HG02870 (cell line): ENCODE measurements at regions not wholly inside any gene's neighbourhood (a gene's known extent, or its start where the extent isn't known, plus 50 kb on each side); places are given as distances from the start of the nearest gene placed in this dataset.
"Not testable (repeated sequence)": the region's sequence is repeated elsewhere in the genome, so short reads cannot be mapped to it uniquely, and the experiment has no call there.

ENCODE experiments used
- ATAC-seq: cut with Tn5 transposase; IDR thresholded peaks from one replicate; pipeline ENCODE4 v1.9.1; 2021; ENCODE audit warnings: mild to moderate bottlenecking, moderate library complexity; ENCODE audit not compliant: unreplicated experiment

DNA sequence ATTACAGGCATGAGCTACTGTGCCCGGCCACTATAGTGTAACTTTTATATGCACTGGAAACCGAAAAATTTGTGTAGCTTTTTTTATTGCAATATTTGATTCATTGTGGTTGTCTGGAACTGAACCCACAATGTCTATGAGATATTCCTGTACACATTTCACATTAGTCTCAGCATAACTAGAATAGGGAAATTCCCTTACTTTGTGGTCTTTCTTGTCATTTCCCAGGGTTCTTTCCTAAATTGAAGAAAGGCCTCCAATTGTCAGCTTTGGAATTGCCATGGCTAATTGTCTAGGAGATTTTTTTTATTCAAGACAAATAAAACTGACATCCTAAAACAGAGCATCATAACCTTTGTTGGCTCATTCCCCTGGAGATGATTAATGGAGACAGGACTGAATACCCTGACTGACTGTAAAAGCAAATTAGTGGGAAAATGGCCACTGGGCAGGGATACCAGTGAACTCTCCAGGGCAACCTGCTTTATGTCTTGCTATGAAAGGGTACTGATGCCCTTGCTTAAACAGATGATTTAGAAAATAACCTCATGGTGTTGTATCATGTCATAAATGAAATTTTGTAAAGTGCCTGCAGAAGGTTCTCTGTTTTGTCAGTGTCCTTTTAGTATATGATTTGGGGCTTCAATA is 576.9 kb downstream of the RFPL4B start:
- ATAC-seq = no peak

DNA sequence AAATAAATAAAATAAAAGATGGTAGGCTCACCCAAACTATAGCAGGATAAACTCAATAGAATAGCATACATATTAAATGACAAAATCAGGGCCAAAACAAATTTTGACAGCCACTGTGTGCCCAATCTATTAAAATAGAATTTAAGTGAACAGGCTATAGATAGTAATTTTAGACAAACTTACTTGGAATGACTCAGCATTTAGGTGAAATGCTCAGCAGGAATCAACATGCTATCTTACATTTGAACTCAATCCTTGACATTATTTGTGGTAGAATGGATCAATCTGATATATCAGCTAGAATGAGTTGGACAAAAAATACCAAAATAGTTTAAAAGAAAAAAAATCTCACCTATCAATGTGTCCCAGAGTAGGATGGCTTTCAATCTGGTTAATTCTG is 578.6 kb downstream of the RFPL4B start:
- no peak for ATAC-seq

DNA sequence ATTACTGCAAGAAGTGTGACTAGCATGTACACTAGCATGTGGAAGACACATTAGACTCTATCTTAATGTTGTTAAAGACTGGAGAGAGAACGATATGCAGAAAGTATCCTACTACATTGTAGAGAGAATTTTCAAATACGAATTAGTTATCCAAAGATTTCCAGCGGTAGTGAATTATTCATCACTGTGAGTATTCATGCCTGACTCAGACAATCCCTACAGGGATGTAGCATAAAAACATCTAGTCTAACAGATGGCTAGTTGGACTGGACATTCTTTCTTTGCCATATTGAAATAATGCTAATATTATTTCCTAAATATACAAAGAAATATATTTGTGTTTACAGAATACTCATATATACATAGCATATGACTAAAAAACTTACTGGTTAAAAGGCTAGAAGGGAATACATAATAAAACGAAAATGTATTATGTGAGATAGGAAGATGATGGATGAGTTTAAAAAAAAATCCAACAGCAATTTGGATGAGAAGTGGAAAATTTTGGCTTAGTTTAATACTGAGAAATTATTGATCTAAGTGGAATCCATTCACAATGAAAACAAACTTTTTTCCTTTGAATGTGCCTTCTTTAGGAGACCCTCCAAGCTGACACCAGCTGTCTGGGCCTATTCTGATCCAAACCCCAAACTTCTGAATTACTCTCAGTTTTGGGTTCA is 580.7 kb downstream of the RFPL4B start:
- no peak for ATAC-seq

DNA sequence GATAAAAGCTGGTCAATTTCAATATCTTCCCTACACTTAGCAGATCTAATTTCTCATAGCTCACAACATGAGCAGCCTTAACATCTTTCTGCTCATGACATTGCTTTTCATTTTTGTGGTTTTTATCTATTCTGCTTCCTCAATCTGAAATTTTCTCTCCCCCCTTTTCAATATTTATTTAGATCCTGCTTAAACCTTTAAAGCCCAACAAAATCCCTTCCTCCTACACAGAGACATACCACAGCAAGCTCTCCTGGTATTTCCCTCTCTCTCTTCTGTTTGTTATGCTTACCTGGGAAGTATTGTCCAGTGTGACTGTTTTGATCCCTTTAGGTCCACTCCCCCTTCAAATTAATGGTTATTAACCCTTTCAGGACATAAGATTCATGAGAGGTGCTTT is 582.5 kb downstream of the RFPL4B start:
- ATAC-seq = no peak

DNA sequence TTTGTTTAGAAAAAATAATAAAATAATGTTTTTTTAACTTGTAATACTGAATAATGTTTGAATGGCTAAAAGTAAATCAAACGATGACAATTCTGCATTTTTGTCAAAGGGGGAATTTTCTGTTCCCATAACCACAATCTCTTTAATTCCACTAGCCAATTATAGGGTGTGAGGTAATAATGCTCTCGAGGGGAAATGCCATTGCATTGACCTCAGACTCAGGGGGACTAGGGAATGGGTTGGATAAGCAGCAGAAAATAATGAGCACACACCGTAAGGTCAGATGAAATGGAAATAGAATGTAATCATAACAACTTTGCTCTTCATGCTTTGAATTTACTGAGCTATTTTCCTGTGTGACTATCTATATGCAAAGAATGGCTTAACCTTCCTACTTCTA is 584.7 kb downstream of the RFPL4B start:
- ATAC-seq = no peak

DNA sequence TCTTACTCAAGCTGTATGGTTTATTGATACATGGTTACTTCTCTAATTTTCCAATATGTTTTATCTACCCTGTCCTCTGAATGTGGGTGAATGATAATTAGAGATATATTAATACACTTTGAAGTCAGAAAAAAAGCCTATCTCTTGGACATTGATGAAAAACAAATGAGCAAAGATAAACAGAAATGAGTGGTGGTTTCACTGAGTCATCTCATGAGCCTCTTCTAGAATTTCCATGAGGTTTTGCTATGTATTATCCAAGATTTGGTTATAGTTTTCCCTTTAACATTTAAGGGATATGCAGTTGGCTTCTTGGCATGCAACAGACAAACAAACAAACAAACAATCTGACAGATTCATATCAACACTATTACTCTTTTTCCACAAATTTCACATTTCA is 586.8 kb downstream of the RFPL4B start:
- ATAC-seq = no peak

DNA sequence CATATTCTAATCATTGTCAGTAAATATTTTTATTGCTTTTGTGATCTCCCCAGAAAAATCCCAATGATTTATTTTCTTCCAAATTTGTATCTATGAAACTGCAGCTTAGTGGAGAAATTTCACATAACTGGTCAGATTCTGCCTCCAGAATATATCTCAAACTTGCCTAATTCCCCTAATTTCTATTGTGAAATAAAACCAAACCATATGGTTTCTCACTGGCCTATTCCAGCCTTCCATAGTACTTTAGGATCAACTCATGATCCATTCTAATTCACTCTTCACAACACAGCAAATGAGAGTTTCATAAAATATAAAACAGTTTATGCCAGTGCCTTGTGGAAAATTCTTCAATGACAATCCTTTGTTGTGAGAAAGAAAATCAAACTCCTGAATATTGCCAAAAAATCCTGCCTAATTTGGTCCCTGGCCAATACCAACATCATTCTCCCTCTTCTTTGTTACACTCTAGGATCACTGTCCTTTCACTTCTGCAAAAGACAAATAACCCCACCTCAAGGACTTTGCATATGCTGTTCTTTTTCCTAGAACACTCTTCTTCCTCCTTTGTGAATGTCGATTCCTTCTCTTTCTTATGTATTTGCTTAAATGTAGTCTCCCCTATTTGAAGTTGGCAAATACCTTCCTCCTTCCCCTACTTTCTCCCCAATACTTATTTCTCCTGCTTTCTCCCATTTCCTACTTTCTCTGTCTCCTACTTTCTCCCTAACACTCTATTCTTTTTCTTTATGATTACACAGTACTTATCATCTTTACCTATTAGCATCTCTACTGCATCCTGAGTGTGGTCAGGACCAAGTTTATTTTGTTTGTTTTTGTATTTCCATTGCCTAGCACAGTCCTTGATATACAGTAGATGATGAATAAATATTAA is 587.5 kb downstream of the RFPL4B start:
- no peak for ATAC-seq

DNA sequence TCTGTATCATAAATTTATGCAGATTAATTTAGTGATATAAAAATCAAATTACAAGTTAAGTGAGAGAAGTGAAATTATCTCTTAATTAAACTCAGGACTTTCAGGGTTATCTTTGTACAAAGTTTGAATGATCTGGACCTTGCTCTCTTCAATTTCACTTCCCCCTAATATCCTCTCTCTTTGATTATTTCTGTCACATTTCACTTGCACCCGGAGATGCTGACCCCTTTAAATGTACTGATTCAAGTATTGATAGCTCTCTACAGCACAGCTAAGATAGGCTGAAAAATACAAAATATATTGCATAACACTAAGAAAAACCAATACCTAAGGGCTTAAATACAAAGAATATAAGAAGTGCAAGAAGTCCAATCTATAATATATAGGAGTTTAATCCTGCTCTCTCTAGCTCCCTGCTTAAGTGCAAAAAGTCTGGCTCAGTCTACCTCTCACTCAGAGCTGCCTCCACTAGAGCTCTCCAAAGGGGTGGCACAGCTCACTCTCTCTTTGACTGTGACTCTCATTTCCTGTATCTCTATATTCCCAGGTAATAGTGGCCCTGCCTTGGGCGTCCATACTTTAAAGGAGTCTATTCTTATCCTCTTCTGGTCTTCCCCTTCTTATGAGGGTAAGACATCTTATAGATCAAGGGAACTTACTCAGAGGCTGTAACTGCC is 588.4 kb downstream of the RFPL4B start:
- no peak for ATAC-seq

DNA sequence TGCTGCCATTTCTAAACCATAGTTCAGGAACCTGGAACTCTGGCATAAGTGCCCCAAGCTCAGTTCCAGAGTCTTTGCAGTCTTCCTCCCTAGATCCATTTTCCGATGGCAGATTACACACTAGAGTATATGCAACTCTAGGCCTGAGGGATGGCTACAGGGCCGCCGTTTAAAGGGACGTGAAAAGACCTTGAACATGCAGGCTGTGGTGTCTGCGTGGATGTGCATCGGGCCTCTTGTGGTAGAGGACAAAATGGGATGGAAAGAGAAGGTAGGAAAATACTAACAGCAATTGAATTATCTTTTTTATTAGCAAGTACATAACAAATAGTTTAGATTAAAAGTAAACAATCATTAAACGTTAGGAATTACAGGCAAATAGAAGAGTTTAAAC is 588.9 kb downstream of the RFPL4B start:
- no peak for ATAC-seq

DNA sequence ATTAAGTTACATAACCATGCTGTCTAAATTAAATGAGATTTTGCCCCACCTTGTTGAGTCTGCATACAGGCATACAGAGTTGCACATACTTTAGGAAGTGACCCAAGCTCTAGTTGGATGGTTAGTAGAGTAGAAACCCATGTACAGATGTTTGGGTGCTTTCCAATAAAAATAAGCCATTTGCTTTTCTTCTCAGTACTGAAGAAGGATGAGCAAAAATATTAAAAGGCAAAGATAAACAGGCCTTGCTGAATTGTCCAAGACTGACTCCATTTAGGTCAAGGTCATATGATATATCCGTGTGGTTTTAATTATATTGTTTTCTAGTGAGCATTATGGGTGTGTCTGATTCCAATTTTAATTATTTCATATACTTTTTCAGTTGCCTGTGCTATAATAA is 589.4 kb downstream of the RFPL4B start:
- ATAC-seq = no peak

DNA sequence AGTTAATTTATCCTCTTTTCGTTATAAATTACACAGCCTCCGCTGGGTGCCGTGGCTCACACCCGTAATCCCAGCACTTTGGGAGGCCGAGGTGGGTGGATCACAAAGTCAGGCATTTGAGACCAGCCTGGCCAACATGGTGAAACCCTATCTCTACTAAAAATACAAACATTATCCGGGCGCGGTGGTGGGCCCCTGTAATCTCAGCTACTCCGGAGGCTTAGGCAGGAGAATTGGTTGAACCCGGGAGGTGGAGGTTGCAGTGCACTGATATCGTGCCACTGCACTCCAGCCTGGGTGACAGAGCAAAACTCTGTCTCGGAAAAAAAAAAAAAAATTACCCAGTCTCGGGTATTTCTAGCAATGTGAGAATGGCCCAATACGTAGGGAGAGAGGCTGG is 590.6 kb downstream of the RFPL4B start:
- not testable (repeated sequence) for ATAC-seq

DNA sequence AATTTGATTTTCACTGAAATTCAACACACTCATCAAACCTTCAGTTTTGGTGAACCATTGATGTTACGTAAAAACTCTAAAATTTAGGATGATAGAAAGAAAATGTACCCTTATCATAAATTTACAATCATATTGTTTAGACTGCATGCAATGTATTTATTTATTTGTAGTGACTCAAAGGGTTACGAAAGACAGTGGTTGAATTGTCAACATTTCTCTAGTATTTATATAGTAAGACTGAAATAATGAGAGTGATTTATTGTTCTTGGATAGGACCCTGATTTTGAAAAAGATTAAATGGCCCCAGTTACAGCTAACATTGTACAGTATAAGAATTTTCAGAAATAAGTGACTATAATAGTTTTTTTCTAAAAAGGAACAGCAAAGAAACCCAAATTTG is 591.5 kb downstream of the RFPL4B start:
- ATAC-seq = no peak

DNA sequence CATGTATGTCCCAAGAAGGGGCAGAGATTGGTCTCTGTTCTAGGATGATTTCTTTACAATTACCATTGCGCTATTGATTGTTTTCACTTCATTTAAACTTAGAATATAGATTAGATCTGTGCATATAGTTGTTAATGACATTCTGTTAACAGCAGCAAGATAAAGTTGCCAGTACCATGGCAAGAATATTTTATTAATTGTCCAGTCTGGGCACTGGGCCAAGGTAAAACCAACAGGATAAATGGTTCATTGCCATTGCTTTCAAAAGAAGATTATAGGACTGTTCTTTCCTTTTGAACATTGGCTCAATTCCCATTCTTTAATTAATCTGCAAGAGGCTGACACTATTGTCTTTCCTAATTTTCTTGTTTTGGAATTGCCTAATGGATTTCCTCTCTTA is 592.4 kb downstream of the RFPL4B start:
- no peak for ATAC-seq

DNA sequence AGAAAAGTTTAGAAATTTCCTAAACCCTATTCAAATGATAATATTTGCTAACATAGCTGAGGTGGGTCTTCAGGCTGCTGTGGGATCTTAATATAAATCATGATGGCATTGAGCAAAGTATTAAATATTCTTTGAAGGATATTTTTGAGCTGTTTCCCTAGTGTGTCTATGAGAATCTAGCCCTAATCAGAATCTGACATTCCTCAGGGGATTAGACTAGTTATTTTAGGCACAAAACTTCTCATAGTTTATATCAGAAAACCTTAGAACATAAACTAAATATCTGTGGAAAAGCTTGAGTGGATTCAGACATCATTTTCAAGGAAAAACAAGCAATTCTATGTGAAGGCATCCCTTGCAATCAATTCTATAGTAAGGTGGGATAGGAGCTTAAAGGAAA is 594.5 kb downstream of the RFPL4B start:
- no peak for ATAC-seq

DNA sequence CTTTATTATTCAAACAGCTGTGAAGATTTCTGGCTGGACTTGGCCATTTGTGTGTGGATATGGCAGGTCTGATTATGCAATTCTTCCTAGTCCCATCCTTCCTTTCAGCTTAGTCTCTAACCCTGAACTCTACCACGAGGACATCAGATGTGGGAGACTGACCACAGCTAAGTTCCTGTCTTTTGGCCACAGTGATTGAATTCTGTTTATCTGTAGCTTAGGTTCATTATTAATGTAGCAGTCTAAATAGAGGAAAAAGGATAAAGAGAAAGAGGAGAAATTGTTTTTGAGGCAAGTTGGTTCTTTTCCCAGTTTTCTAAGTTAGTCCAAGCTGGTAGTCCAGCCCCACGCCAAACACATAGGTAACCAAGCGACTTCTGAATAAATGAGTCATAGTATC is 598.9 kb downstream of the RFPL4B start:
- ATAC-seq = no peak

DNA sequence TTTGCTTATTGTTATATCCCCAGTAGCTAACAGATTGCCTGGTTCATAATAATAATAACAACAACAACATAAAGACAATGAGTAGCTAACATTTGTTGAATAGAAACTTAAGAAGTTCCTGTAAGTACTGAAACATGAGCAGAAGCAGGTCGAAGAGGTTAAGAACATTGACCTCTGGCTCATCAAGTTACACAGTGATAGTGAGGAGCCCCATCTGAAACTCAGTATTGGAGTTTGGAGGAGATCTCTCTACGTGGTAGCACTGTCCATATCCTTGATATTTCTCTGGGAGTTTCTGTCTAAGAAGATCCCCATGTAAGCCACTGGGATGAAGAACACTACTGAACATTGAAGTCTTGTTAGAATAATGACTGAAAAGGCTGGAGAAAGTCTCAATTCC is 600.4 kb downstream of the RFPL4B start:
- ATAC-seq = no peak

DNA sequence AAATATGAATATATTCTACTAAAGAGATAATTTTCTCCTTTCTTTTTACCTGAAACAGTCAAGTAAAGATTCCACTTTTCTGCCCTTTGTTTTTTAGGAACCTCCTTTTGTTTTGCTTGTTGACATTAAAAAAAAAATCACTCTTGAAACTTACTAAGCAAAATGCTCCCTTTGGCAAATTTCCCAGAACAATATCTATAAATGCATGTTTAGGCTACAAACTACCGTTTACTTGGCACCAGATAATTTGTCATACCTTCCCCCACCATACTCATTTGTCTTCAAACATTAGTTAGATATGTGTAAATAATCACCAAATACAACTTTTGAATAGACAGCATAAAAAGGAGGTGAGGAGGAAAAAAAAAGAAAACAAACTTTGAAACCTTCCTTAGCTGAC is 604.7 kb downstream of the RFPL4B start:
- ATAC-seq = no peak

DNA sequence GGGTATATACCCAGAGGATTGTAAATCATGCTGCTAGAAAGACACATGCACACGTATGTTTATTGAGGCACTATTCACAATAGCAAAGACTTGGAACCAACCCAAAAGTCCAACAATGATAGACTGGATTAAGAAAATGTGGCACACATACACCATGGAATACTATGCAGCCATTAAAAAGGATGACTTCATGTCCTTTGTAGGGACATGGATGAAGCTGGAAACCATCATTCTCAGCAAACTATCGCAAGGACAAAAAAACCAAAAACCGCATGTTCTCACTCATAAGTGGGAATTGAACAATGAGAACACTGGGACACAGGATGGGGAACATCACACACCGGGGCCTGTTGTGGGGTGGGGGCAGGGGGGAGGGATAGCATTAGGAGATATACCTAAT is 608.6 kb downstream of the RFPL4B start:
- ATAC-seq = not testable (repeated sequence)

DNA sequence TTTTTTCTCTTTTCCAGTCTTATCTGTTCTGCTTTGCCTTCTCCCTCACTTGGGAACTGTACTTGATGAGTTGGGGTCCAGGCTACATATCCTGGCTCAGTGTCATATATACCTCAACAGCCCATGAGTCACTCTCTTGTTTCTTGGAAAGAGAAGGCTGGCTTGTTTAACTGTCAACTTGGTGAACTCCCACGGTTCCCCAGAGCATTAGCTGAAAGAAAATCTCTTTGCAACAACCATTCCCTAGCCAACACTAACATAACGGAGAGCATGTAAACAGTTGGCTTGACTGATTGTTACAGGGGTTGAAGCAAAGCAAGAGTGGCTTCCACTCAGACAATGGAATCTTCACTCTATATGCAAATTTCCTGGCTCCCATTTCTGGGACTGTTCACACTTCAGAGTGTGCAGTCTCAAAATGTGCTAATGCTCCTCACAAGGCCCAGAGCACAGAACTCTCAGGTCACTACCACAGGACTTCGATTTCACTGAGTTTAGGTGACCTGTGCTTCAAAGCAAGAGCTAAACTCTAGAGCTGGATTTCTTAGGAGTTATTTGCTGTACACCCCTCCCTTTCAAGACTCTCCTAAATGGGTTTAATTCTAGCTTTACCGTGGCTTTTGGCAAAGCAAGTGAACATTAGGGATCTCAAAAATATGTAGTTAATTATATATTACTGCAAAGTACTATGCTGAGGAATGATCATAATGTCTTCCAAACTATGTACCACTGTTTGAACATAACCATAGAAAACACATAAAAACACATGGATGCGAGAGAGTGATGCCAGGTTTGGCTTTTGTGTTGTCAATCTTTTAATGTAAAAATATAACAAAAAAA is 609.8 kb downstream of the RFPL4B start:
- ATAC-seq = no peak

DNA sequence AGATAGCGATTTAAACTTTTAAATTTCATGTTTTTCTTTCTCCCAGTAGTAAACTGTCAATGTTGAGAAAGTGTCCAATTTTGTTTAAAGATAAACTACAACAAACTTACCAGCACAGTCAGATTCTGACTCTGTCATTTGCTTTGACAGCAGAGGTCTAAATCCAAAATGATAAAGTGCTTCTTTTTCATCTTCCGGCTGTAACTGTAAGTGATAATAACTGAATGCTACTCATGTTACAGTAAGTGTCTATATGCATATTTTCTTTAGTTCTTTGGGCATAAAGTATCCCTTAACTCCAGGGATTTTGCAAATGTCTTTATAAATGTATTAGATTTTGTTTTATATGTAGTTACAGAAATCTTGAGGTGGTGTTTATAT is 610.4 kb downstream of the RFPL4B start:
- ATAC-seq = no peak

DNA sequence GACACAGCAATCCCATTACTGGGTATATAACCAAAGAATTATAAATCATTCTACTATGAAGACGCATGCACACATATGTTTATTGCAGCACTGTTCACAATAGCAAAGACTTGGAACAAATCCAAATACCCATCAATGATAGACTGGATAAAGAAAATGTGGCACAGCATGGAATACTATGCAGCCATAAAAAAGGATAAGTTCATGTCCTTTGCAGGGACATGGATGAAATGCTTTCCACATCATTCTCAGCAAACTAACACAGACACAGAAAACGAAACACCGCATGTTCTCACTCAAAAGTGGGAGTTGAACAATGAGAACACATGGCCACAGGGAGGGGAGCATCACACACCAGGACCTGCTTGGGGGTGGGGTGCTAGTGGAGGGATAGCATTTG is 613.0 kb downstream of the RFPL4B start:
- ATAC-seq = not testable (repeated sequence)
